ENCODE measurements at regions not wholly inside any gene's neighbourhood (a gene's known extent, or its start where the extent isn't known, plus 50 kb on each side); places are given as distances from the start of the nearest gene placed in this dataset.

DNA sequence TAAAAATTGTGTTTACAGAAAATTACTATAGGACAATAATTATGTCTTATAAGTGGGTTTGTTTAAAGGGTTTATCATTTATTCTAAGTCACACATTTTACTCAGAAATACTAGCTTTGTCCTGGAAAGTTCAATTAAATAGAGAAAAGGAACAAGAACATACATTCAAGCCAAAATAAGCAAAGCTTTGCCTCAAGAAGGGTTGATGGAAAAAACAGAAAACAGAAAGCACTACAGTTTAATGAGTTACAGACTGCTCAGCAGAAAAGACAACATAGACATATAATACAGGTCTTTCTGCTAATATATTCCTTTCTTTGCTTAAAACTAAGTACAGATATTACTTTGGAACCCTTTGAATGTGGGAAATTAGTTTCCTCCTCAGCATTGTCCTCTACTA is 703.0 kb upstream of the LRFN5 start:
- TF ChIP-seq SOX6 (IDR thresholded peaks at IDR 0.05) (no peak), SOX6 (CRISPR knock-in tag; IDR thresholded peaks at IDR 0.05) (no peak), ZNF614 (CRISPR knock-in tag; IDR thresholded peaks at IDR 0.05; ENCODE audit: borderline replicate concordance) (no peak), TAF1 (CRISPR knock-in tag; IDR thresholded peaks at IDR 0.05) (no peak)
- TF ChIP-seq, protein P1, sequence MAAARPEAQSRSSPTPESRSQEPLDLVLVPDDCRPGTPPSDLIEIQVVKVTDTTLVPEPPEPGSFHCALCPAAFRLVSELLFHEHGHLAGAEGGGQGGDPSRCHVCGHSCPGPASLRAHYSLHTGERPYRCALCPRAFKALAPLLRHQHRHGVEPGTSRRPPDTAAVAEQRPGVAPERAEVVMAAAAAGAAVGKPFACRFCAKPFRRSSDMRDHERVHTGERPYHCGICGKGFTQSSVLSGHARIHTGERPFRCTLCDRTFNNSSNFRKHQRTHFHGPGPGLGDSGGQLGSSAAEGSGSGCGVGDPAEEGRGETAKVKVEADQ (CRISPR knock-in tag; IDR thresholded peaks at IDR 0.05; ENCODE audit: borderline replicate concordance): no peak

All from HepG2 (cell line).